GM19099 (cell line): ENCODE measurements at regions not wholly inside any gene's neighbourhood (a gene's known extent, or its start where the extent isn't known, plus 50 kb on each side); places are given as distances from the start of the nearest gene placed in this dataset.

Experiments
- POLR2A ChIP-seq: IDR thresholded peaks from 3 replicates; pipeline ENCODE4 v1.6.1; 2011; ENCODE audit warnings: low read depth; ENCODE audit not compliant: insufficient read length; ENCODE audit errors: extremely low read depth

GRCh38 chr3:18295171-18295920 lies 129.8 kb downstream of the SATB1 start:
- TF ChIP-seq POLR2A, result no peak

DNA sequence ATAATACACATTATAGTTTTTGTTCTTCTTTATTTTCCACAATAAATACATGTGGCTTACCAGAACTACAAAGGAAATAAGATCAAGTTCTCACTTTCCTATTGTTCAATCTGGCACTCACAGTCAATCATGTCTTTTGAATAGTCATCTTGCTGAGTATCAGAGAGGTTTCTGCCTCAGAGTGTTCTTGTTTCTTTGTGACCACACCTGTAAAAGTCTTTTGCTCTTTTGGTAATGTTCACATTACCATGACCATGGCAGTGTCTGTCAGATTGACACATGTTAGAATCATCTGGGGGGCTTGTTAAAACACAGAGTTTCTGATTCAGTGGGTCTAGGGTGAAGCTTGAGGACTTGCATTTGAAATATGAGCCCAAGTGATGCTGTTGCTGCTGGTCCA lies 135.0 kb downstream of the SATB1 start:
- no peak for TF ChIP-seq POLR2A

DNA sequence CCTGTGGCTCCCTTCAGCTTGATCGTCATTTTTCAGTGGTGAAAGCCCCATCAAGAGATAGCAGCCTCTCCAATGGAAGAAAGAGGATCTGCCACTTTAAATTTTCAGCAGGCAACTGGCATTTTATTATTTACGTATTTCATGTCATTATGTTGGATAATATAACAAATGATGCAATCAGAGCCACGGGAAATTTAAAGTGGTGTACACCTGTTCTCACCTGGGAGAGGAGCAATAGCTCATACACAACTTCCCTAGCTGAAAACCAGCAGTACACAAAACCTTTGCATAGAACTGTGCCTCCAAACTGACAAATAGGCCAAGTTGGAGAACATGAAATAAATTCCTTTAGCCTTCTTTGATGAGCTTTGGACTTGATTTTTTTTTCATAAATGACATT lies 136.9 kb downstream of the SATB1 start:
- no peak for TF ChIP-seq POLR2A

DNA sequence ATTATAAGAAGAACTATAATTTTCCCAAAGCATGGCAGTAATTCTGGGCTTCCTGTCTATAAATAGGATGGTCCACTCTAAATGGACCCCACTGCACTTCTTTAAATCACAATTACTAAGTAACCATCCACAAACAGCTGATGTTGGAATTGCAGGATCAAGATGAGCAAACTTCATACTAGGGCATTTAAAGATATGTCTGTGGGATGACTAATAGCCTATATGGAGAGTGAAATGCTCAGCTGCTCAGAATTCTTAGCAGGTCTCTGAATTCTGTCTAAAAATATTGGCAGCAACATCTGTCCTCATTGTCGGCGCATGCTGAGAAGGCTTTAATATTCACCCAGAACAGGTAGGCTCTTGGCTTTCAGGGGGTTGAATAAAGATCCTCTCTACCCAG lies 140.4 kb downstream of the SATB1 start:
- no peak for TF ChIP-seq POLR2A

DNA sequence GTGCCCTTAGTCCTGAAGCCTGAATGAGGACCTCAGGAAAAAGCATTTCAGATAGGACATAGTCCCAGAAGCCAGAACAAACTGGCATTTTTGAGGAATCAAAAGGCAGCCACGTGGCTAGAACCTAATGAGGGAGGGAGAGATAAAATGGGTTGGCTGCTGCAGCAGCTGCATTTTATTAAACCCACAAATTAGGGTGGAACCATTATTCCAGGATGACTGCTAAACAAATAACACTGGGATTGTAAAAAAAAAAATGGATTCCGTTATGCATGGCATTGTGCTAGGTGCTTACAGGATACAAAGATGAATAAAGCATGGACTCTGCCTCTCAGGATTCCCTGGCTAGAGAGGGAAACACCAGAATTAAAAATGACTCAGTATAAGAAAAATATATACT lies 141.5 kb downstream of the SATB1 start:
- TF ChIP-seq POLR2A, result no peak

- no peak for TF ChIP-seq POLR2A
These were observed 142.6 kb downstream of the SATB1 start for GRCh38 chr3:18282507-18282906.

DNA sequence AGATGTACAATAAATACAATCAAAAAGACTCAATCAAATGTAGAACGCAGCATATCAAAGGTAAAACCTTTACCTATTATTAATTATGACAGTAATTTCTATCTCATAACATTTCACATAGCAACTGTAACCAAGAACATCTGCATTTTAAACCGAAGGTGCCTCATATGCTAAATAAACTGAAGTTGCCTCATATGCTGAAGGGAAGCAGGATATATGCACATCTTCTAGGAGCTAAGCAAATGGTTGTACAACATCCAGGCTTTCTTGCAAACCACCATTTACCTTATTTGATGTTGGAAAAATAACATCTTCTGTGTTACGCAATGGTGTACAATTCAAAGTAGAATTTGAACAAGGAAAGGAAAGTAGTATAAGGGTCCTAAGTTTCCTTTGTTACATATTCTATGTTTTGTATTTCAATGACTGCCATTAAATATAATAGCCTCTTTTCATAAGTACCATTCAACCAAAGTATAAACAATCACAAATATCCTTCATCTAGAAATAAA lies 145.9 kb downstream of the SATB1 start:
- no peak for TF ChIP-seq POLR2A

GRCh38 chr3:18264853-18265252 lies 160.3 kb downstream of the SATB1 start:
- no peak for TF ChIP-seq POLR2A

- no peak for TF ChIP-seq POLR2A
These were observed 160.8 kb downstream of the SATB1 start for GRCh38 chr3:18264361-18264760.

DNA sequence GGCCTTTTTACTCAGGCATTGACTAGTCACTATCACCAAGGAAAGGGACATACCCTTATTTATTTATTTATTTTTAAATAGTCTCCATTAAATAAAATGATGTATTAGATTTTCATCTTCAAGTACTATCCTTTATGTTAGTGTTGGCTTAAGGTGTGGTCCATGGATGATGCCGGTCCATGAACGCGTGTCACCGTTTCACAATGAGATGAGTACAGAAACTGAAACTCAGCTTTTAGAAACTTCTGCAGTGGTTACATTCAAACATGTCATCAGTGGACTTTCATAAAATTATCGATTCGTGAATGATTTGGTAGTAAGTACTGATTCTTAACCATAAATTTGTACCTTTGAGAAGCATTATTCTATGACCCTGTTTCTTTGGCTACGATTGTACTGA lies 166.6 kb downstream of the SATB1 start:
- no peak for TF ChIP-seq POLR2A

DNA sequence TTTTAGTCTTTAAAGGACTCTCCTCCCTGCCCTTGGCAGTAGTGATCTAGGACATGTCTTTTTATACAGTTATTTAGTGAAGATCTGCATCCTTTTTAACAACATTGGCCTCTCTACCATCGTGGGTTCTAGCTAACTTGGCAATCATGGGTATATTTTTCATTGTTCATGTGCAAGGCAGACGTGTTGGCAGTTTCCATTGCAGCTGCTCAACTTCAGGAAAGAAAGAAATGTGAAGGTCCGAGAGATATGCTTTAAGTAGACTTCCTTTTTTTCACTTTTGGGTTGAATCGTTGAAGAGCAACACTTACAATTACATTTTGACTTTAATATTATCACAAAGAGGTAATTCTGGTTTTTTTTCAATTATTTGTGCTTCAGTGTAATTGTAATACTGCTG lies 172.6 kb downstream of the SATB1 start:
- TF ChIP-seq POLR2A, result no peak

- no peak for TF ChIP-seq POLR2A
These were observed 174.1 kb downstream of the SATB1 start for GRCh38 chr3:18250991-18251390.

- no peak for TF ChIP-seq POLR2A
These were observed 176.0 kb downstream of the SATB1 start for GRCh38 chr3:18249126-18249525.

- no peak for TF ChIP-seq POLR2A
These were observed 177.3 kb downstream of the SATB1 start for GRCh38 chr3:18247776-18248310.

DNA sequence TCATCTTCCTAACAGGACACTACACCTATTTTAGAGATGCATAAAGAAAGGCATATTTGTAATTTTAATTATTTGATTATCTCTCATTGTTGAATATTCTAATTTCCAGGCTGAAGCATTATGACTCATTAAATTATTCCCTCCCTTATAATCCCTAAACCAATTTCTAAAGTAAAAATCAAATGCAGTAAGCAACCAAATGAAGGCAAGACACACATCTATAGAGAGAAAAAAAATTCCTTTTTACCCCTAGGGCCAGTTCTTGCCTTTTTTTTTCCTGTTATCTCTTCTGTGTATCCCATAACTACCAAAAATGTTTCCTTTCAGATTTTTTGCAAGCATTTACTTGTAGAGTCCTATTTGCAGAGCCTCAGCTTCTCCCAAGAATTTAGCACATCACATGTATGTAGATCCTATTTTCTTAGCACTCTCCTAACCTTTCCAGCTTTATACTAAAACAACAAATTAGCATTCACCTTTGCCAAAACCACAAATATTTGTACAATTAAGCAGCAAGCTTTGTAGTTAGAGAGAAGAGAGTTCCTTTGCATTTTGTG lies 177.9 kb downstream of the SATB1 start:
- no peak for TF ChIP-seq POLR2A
